ENCODE measurements at regions not wholly inside any gene's neighbourhood (a gene's known extent, or its start where the extent isn't known, plus 50 kb on each side); places are given as distances from the start of the nearest gene placed in this dataset.

DNA sequence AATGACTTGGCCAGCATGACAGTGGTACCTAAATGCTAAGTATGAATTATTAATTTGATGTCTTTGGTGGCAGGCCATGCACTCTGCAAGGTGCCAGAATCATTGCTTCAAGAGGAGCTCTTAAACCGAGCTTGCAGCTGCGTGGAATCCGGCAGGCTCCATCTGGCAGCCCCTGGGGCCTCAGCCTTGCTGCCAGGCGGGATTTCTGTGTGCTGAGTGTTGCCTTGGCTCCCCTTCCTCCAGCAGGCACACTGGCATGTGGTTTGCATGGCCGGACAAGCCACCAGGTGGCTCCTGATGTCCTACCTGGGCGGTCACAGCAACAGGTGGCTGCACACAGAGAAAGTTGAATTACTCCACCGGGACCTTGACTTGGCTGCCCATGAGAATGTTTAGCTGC is 155.4 kb downstream of the URB2 start:
- peaks cover 29% of the 10 kb centered on the region for H3K27me3 Mint-ChIP-seq
- no peak for DNase-seq
- H3K9me3 ChIP-seq (ENCODE audit: control insufficient read depth, low read length, poor library complexity, severe bottlenecking) = no peaks in the 10 kb centered on the region
- H3K4me3 Mint-ChIP-seq = no peak overlapping the region
- no peak for ATAC-seq
- no peak overlapping the region for H3K27ac Mint-ChIP-seq
- H3K4me1 Mint-ChIP-seq = no peaks in the 10 kb centered on the region
- H3K36me3 Mint-ChIP-seq (ENCODE audit: low read depth) = peaks cover 2% of the 10 kb centered on the region

DNA sequence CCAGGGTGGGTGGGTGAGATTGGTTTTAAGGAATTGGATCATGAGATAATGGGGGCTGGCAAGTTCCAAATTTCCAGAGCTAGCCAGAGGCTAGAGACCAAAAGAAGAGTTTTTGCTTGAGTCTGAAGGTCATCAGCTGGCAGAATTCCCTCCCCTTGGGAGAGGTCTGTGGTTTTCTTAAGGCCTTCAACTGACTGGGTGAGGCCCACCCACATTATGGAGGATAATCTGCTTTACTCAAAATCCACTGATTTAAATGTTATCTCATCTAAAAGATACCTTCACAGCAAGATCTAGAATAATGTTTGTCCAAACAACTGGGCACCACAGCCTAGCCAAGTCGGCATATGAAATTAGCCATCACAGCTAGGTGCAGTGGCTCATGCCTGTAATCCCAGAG is 156.4 kb downstream of the URB2 start:
- ATAC-seq = no peak
- Mint-ChIP-seq H3K27ac (no peak overlapping the region), H3K27me3 (peaks cover 29% of the 10 kb centered on the region), H3K4me3 (no peak overlapping the region), H3K36me3 (ENCODE audit: low read depth) (peaks cover 2% of the 10 kb centered on the region), H3K4me1 (no peaks in the 10 kb centered on the region)
- H3K9me3 ChIP-seq (ENCODE audit: control insufficient read depth, low read length, poor library complexity, severe bottlenecking) = no peaks in the 10 kb centered on the region
- no peak for DNase-seq

DNA sequence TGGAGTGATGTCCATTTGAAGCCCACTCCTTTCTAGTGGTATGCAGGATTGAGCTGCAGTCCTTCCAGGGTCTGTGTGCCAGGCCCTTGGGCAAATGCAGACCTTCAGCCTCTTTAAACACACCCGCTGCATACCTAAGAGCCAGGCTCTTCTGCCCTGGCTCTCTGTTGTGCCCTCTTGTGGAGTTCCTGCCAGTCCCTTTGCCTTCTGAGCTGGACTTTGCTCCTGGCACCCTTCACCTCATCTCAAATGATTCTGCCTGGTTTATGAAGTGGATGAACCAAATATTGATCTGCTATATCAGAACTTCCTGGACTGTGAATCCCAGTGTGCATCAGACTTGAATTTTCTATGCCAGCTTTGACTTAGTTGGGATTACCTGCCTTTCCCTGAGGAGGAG is 158.8 kb downstream of the URB2 start:
- no peaks in the 10 kb centered on the region for H3K9me3 ChIP-seq (ENCODE audit: control insufficient read depth, low read length, poor library complexity, severe bottlenecking)
- Mint-ChIP-seq H3K4me3 (no peak overlapping the region), H3K4me1 (no peaks in the 10 kb centered on the region), H3K27me3 (peaks cover 25% of the 10 kb centered on the region), H3K36me3 (ENCODE audit: low read depth) (peaks cover 2% of the 10 kb centered on the region), H3K27ac (no peak overlapping the region)
- no peak for DNase-seq
- no peak for ATAC-seq

DNA sequence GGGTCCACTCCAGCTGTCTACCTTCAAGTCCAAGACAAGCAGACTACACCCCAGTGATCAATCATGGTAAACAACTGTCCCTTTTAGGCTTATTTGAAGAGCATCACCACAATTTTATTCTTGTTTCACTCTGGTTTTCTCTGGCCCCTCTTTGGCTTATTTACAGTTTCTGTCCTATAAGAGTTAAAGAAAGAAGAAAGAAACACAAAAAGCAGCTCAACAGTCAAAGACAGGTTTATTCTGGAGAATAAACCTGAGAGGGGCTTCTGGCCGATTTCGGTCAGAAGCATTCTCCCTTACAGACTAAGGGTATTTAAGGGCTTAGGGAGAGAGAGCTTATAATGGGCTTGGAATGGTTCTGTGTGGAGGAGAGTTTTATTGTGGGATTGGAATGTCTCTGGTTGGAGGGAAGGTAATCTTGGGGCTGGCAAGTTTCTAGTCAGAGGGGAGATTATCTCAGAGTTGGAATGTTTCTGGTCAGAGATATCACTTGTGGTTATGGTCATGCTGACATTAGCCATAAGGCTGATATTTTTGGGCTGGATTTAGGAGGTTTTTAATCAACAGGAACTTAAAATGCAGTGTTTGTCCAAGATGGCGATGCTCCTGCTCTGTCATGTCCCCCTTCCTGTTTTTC is 161.0 kb downstream of the URB2 start:
- Mint-ChIP-seq H3K27me3 (peaks cover 20% of the 10 kb centered on the region), H3K4me3 (no peak overlapping the region), H3K27ac (no peak overlapping the region), H3K4me1 (no peaks in the 10 kb centered on the region), H3K36me3 (ENCODE audit: low read depth) (peaks cover under 1% of the 10 kb centered on the region)
- DNase-seq = no peak
- no peak for ATAC-seq
- no peaks in the 10 kb centered on the region for H3K9me3 ChIP-seq (ENCODE audit: control insufficient read depth, low read length, poor library complexity, severe bottlenecking)

DNA sequence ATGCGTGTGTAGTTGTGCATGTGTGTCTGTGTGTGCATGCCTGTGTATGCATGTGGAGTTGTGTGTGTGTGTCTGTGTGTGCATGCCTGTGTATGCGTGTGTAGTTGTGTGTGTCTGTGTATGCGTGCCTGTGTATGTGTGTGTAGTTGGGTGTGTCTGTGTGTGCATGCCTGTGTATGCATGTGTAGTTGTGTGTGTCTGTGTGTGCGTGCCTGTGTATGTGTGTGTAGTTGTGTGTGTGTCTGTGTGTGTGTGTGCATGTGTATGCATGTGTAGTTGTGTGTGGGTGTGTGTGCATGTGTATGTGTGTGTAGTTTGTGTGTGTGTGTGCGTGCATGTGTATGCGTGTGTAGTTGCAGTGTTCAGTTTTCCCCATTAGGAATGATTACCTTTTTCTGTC is 162.0 kb downstream of the URB2 start:
- Mint-ChIP-seq H3K4me1 (no peaks in the 10 kb centered on the region), H3K36me3 (ENCODE audit: low read depth) (no peaks in the 10 kb centered on the region), H3K27ac (no peak overlapping the region), H3K4me3 (no peak overlapping the region), H3K27me3 (peaks cover 11% of the 10 kb centered on the region)
- no peak for DNase-seq
- H3K9me3 ChIP-seq (ENCODE audit: control insufficient read depth, low read length, poor library complexity, severe bottlenecking) = no peaks in the 10 kb centered on the region
- ATAC-seq = no peak

DNA sequence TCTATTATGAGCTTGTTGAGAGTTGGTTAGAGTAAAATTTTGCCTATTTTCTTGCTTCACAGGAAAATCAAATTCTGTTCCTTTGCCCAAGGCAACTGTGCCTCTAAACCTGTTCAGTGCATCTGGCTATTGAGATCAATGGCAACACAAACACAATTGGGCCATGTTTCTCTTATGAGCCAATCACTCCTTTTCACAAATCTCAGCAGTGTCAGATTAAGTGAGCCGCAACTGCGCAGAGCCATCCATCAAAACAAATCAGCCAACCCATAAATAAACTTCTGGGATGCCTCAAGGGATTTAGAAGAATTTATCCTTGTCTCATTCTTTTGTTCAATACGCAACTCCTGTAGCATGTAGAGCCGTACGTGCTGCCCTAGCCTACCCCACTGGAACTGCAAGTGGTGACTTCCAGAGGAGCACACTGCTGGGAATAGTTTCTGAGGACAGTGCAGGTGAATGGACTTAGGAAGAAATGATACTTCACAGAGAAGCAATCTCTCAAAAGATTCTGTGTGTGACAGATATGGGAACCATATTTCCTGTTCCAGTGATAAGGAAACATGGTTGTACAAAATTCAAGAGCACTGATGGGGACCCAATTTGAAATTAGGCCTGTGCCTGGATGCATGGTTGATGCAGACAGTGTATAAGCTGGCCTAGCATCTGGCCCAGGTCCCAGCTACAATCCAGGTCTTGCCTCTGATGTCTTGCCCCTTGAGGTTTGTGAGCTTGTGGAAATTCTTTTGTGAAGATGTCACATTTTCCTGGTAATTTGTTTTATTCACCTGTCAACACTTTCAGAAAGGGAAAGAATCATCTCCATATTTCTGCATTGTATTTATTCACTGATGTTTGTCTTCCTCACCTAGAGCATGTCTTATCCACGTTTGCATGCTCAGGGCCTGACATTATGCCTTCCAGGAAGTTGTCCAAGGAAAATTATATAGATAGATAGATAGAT is 166.2 kb downstream of the URB2 start:
- H3K4me1 Mint-ChIP-seq = no peaks in the 10 kb centered on the region
- no peak overlapping the region for H3K27ac Mint-ChIP-seq
- H3K4me3 Mint-ChIP-seq = no peak overlapping the region
- DNase-seq (no peak), ATAC-seq (no peak)
- no peaks in the 10 kb centered on the region for H3K9me3 ChIP-seq (ENCODE audit: control insufficient read depth, low read length, poor library complexity, severe bottlenecking)
- H3K27me3 Mint-ChIP-seq = peaks cover 25% of the 10 kb centered on the region
- H3K36me3 Mint-ChIP-seq (ENCODE audit: low read depth) = no peaks in the 10 kb centered on the region

DNA sequence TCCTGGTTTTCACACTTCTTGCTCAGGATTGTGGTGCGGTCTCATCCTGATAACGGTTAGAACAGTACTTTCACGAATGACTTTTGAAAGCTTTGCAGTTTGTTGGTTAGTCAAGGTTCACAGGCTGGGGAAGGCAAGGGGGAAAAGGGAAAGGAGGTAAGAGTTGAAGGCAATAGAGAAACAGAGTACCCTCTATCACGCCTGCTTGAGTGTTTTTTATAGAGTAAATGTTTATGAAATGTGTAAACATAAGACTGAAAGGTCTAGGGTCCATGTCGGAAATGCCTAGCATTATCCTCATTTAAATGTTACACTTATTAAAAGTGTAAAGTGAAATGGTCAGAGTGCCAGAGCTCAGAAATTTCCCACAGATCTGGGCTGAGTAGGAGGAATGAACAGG is 167.4 kb downstream of the URB2 start:
- Mint-ChIP-seq H3K4me1 (no peaks in the 10 kb centered on the region), H3K27ac (no peak overlapping the region), H3K4me3 (no peak overlapping the region), H3K36me3 (ENCODE audit: low read depth) (no peaks in the 10 kb centered on the region), H3K27me3 (peaks cover 25% of the 10 kb centered on the region)
- ATAC-seq (no peak), DNase-seq (no peak)
- no peaks in the 10 kb centered on the region for H3K9me3 ChIP-seq (ENCODE audit: control insufficient read depth, low read length, poor library complexity, severe bottlenecking)

DNA sequence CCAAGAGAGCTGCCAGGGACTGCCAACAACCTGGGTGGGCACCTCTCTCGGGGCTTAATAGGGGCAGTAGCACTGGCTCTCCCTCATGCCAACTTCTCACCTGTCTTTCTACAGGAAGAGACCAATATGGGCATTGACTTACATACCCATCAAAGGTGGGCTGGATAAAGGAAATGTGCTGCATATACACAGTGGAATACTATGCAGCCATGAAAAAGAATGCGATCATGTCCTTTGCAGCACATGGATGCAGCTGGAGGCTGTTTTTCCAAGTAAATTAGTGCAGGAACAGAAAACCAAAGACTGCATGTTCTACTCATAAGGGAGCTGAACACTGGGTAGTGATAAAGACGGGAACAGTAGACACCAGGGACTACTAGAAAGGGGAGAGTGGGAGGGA is 172.5 kb downstream of the URB2 start:
- Mint-ChIP-seq H3K4me1 (no peaks in the 10 kb centered on the region), H3K27ac (no peak overlapping the region), H3K4me3 (no peak overlapping the region), H3K36me3 (ENCODE audit: low read depth) (no peaks in the 10 kb centered on the region), H3K27me3 (peaks cover 21% of the 10 kb centered on the region)
- no peaks in the 10 kb centered on the region for H3K9me3 ChIP-seq (ENCODE audit: control insufficient read depth, low read length, poor library complexity, severe bottlenecking)
- ATAC-seq (no peak), DNase-seq (no peak)

DNA sequence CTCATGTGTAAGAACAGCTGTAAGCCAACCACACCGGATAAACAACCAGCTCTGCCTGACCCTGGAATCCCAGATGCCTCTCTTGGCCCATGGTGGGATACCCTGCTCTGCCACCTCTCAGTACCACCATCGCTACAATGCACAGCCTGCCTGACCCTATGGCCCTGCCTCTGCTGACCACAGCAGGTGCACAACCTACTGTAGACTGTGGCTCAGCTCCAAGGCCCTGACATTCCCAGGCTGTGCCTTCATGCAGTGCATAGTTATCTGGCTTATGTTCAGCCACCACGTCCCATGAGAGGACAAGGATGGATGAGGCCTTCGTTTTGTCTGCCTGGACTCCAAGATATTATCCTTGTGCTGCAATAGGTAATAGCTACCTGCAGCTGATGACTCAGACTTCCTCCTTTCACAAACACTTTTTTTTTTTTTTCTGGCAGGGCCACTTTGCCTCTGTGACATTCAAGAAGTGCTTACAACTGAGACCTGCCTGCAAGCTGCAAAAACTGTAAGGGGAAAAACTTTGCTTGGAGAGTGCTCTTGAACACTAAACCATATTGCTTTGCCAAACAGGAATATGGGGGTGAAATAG is 177.7 kb downstream of the URB2 start:
- Mint-ChIP-seq H3K27ac (no peak overlapping the region), H3K36me3 (ENCODE audit: low read depth) (no peaks in the 10 kb centered on the region), H3K4me3 (no peak overlapping the region), H3K4me1 (no peaks in the 10 kb centered on the region), H3K27me3 (peaks cover 12% of the 10 kb centered on the region)
- ATAC-seq = no peak
- DNase-seq = no peak
- no peaks in the 10 kb centered on the region for H3K9me3 ChIP-seq (ENCODE audit: control insufficient read depth, low read length, poor library complexity, severe bottlenecking)

DNA sequence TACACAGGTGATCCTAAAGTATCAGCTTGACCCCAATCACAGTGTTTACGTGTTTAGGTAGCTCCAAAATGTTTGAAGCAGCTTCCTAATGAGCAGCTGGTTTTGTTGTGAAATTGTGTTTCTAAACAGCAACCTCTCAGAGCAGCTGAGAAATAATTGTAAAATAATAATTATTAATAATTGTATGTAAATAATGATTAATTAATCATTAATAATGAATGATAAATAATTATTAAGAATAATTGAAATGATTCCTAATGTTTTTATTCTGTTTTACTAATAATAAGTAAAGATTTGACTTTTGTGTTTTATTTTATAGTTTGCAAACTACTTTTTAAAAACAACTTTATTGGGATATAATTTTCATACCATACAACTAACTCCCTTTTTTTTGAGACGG is 182.2 kb downstream of the URB2 start:
- H3K27me3 Mint-ChIP-seq = peaks cover 12% of the 10 kb centered on the region
- DNase-seq (no peak), ATAC-seq (no peak)
- no peaks in the 10 kb centered on the region for H3K4me1 Mint-ChIP-seq
- H3K9me3 ChIP-seq (ENCODE audit: control insufficient read depth, low read length, poor library complexity, severe bottlenecking) = peaks cover 9% of the 10 kb centered on the region
- no peaks in the 10 kb centered on the region for H3K36me3 Mint-ChIP-seq (ENCODE audit: low read depth)
- no peak overlapping the region for H3K27ac Mint-ChIP-seq
- H3K4me3 Mint-ChIP-seq = no peak overlapping the region

DNA sequence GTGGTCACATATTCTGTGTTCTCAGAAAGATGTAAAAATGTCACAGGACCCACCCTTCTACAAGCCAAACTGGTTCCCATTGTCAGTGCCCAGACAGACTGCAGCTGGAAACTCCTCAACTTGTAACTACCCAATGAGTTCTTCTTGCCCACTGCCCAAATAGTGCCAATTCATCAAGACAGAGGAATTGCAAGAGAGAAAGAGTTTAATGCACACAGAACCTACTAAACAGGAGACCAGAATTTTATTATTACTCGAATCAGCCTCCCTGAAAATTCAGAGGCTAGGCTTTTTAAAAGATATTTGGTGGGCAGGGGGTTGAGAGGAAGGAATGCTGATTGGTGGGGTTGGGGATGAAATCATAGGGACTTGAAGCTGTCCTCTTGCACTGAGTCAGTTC is 184.1 kb downstream of the URB2 start:
- ATAC-seq (no peak), DNase-seq (no peak)
- no peaks in the 10 kb centered on the region for H3K36me3 Mint-ChIP-seq (ENCODE audit: low read depth)
- no peaks in the 10 kb centered on the region for H3K4me1 Mint-ChIP-seq
- H3K9me3 ChIP-seq (ENCODE audit: control insufficient read depth, low read length, poor library complexity, severe bottlenecking) = peaks cover 9% of the 10 kb centered on the region
- H3K4me3 Mint-ChIP-seq = no peak overlapping the region
- no peak overlapping the region for H3K27ac Mint-ChIP-seq
- H3K27me3 Mint-ChIP-seq = peaks cover 21% of the 10 kb centered on the region

DNA sequence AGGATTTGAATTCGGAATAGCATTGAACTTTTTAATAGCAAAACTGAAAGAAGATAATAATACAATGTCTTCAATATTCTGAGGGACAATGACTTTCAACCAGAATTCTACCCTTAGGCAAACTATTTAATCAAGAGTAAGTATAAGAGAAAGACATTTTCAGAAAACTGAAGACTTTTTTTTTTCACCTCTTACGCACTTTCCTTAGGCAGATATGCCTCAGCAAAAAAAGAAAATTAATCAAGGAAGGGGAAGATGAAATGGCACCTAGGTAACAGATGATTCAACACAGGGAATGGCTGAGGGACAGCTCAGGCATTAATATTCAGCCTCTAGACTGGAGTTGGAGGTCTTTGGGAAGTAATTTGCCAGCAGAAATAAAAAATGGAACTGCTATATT is 184.9 kb downstream of the URB2 start:
- DNase-seq (no peak), ATAC-seq (no peak)
- Mint-ChIP-seq H3K27me3 (peaks cover 19% of the 10 kb centered on the region), H3K4me1 (no peaks in the 10 kb centered on the region), H3K4me3 (no peak overlapping the region), H3K36me3 (ENCODE audit: low read depth) (no peaks in the 10 kb centered on the region), H3K27ac (no peak overlapping the region)
- H3K9me3 ChIP-seq (ENCODE audit: control insufficient read depth, low read length, poor library complexity, severe bottlenecking) = peaks cover 9% of the 10 kb centered on the region

DNA sequence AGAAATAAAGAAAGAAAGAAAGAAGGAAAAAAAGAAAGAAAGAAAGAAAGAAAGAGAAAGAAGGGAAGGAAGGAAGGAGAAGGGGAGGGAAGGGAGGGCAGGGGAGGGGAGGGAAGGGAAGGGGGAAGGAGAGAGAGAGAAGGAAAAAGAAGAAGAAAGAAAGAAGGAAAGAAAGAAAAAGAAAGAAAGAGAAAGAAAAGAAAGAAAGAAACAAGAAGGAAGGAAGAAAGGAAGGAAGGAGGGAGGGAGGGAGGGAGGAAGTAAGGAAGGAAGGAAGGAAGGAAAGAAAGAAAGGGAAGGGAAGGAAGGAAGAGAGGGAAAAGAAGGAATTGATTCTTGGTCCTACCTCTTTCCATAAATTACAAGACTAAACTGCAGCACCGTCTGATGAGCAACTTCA is 186.1 kb downstream of the URB2 start:
- no peak for ATAC-seq
- Mint-ChIP-seq H3K27ac (no peak overlapping the region), H3K27me3 (peaks cover 15% of the 10 kb centered on the region), H3K4me1 (no peaks in the 10 kb centered on the region), H3K4me3 (no peak overlapping the region), H3K36me3 (ENCODE audit: low read depth) (no peaks in the 10 kb centered on the region)
- peaks cover 9% of the 10 kb centered on the region for H3K9me3 ChIP-seq (ENCODE audit: control insufficient read depth, low read length, poor library complexity, severe bottlenecking)
- no peak for DNase-seq
